HG02938 (cell line): ENCODE measurements at regions not wholly inside any gene's neighbourhood (a gene's known extent, or its start where the extent isn't known, plus 50 kb on each side); places are given as distances from the start of the nearest gene placed in this dataset.
"Not testable (repeated sequence)": the region's sequence is repeated elsewhere in the genome, so short reads cannot be mapped to it uniquely, and the experiment has no call there.

ENCODE experiments used
- ATAC-seq: cut with Tn5 transposase; IDR thresholded peaks from one replicate; pipeline ENCODE4 v1.9.1; 2021; ENCODE audit warnings: mild to moderate bottlenecking, moderate library complexity; ENCODE audit not compliant: unreplicated experiment

GRCh38 chr4:82301390-82301789 lies 72.4 kb downstream of the HNRNPD start:
- ATAC-seq = not testable (repeated sequence)

- peak; percentile 100 for ATAC-seq
Observed at GRCh38 chr4:82293304-82293703, 80.5 kb downstream of the HNRNPD start.

- ATAC-seq = no peak
Observed at GRCh38 chr4:82287720-82288119, 86.1 kb downstream of the HNRNPD start.

GRCh38 chr4:82284858-82285805 lies 88.7 kb downstream of the HNRNPD start:
- ATAC-seq = peak; percentile 100

GRCh38 chr4:82284475-82284857 lies 89.3 kb downstream of the HNRNPD start:
- ATAC-seq = no peak

- no peak for ATAC-seq
Observed at GRCh38 chr4:82282875-82283274, 90.9 kb downstream of the HNRNPD start.

- ATAC-seq = not testable (repeated sequence)
Observed at GRCh38 chr4:82279550-82279949, 94.2 kb downstream of the HNRNPD start.

GRCh38 chr4:82276332-82276640 lies 97.5 kb downstream of the HNRNPD start:
- ATAC-seq = no peak

GRCh38 chr4:82275431-82276331 lies 98.1 kb downstream of the HNRNPD start:
- no peak for ATAC-seq

- ATAC-seq = not testable (repeated sequence)
Observed at GRCh38 chr4:82274700-82275099, 99.1 kb downstream of the HNRNPD start.

GRCh38 chr4:82272523-82272922 lies 101.3 kb downstream of the HNRNPD start:
- not testable (repeated sequence) for ATAC-seq

GRCh38 chr4:82271915-82272480 lies 101.8 kb downstream of the HNRNPD start:
- not testable (repeated sequence) for ATAC-seq

- ATAC-seq = no peak
Observed at GRCh38 chr4:82268826-82269193, 105.0 kb downstream of the HNRNPD start.

- ATAC-seq = peak; percentile 81
Observed at GRCh38 chr4:82268050-82268825, 105.6 kb downstream of the HNRNPD start.

GRCh38 chr4:82267506-82267905 lies 106.3 kb downstream of the HNRNPD start:
- no peak for ATAC-seq

GRCh38 chr4:82266345-82266744 lies 107.4 kb downstream of the HNRNPD start:
- ATAC-seq = no peak

GRCh38 chr4:82261084-82261483 lies 112.7 kb downstream of the HNRNPD start:
- ATAC-seq = no peak

GRCh38 chr4:82260632-82261031 lies 113.2 kb downstream of the HNRNPD start:
- ATAC-seq = no peak

GRCh38 chr4:82256718-82257117 lies 117.1 kb downstream of the HNRNPD start:
- ATAC-seq = no peak

- ATAC-seq = no peak
Observed at GRCh38 chr4:82255657-82256056, 118.1 kb downstream of the HNRNPD start.
